Stimulated activated naive B cell treated with anti-CD40 and anti-IgM and Interleukin-4, amounts not matched to agents 10 μg/mL and 1 μg/mL and 100 μg/mL, for 72 hours (primary cell): ENCODE measurements at regions not wholly inside any gene's neighbourhood (a gene's known extent, or its start where the extent isn't known, plus 50 kb on each side); places are given as distances from the start of the nearest gene placed in this dataset.
"Not testable (repeated sequence)": the region's sequence is repeated elsewhere in the genome, so short reads cannot be mapped to it uniquely, and the experiment has no call there.

Source experiments
- ATAC-seq, 2 donors: fragments of 150-1000 bp; cut with Tn5 transposase; replicated peaks; 2 replicates each; pipeline ENCODE4 v1.10.0; 2021; ENCODE audit warnings: moderate library complexity in 1 of 2
- DNase-seq: peaks from one replicate; pipeline ENCODE4 v3.0.0; 2021
- H3K27ac Mint-ChIP-seq: one replicate; pipeline ENCODE4 v1.8.0; 2022; ENCODE audit warnings: mild to moderate bottlenecking, mixed read lengths
- H3K27me3 Mint-ChIP-seq, 2 donors: one replicate each; pipeline ENCODE4 v1.8.0; 2022; ENCODE audit warnings: mixed read lengths in 2 of 2
- H3K36me3 Mint-ChIP-seq, 2 donors: one replicate each; pipeline ENCODE4 v1.8.0; 2022; ENCODE audit warnings: mixed read lengths in 2 of 2, mild to moderate bottlenecking in 1 of 2
- H3K4me1 Mint-ChIP-seq, 2 donors: one replicate each; pipeline ENCODE4 v1.8.0; 2022; ENCODE audit warnings: mixed read lengths in 2 of 2, mild to moderate bottlenecking in 1 of 2
- H3K4me3 Mint-ChIP-seq, 2 donors: one replicate each; pipeline ENCODE4 v1.8.0; 2022; ENCODE audit warnings: mild to moderate bottlenecking in 2 of 2, mixed read lengths in 2 of 2, moderate library complexity in 1 of 2
- H3K9me3 Mint-ChIP-seq, 2 donors: one replicate each; pipeline ENCODE4 v1.8.0; 2022; ENCODE audit warnings: mixed read lengths in 2 of 2, mild to moderate bottlenecking in 1 of 2

DNA sequence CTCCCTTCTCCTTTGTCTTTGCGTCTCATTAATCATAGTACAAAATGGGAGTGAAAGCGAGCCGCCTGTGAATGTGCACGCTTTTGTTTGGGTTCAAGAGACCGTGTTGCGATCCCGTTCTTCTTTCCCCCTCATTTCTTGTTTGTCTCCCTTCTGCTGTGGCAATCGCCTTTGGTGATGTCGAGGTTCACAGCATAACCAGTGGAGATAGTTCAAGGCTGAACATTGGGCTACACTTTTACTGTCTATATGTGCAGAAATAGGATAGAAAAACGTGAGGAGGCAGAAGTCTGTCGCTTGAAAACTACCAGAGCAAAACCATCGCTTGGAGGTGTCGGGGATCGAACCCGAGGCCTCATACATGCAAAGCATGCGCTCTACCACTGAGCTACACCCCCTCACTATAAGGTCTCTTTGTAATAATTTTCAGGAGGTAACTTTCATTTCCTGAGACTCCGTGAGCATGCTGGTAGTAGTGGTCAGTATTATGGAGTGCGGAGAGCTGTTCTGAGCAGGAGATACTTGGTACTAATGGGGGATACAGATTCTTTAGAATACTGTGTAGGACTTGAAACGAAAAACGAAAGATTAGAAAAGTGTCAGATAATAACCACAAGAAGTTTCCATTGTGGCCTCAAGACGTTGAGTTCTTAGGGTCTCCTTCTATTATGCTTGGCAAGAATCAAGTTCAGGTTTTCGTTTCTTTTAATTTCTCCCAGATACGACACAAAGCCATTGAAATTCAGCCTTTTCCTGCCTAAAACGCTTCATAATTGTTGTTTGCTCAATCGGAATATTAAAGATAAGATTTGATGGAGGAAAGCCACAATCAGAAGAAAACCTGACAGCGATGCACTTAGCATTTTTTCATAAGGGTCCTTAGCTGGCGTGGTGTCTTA, 106.6 kb downstream of the TRIM27 start:
- peak overlapping the region in 1 of 2 donors; percentile 10 for H3K4me3 Mint-ChIP-seq
- DNase-seq (no peak), ATAC-seq (peak; percentile 5 to 54)
- peaks cover 8 to 11% of the 10 kb centered on the region in 2 donors for H3K4me1 Mint-ChIP-seq
- H3K27me3 Mint-ChIP-seq, result peaks cover 76 to 85% of the 10 kb centered on the region in 2 donors
- H3K36me3 Mint-ChIP-seq, result peaks cover 3 to 14% of the 10 kb centered on the region in 2 donors
- peak overlapping the region; percentile 56 for H3K27ac Mint-ChIP-seq
- peaks cover 3 to 10% of the 10 kb centered on the region in 2 donors for H3K9me3 Mint-ChIP-seq

DNA sequence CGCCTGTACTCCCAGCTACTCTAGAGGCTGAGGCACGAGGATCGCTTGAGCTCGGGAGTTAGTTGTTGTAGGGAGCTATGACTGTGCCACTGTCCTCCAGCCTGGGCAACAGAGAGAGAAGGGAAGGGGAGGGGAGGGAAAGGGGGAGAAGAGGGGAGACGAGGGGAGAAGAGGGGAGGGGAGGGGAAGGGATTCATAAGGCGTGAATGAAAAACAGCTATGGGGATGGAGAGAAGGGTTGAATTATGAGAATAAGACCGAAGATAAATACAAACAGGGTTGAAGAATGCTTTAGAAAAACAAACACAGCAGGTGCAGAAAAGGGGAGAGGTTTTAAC, 106.0 kb downstream of the TRIM27 start:
- Mint-ChIP-seq H3K27ac (no peak overlapping the region), H3K27me3 (peaks cover 70 to 79% of the 10 kb centered on the region in 2 donors), H3K4me3 (no peak overlapping the region), H3K36me3 (peaks cover 3 to 10% of the 10 kb centered on the region in 2 donors), H3K4me1 (peaks cover 8 to 11% of the 10 kb centered on the region in 2 donors), H3K9me3 (peaks cover 3 to 10% of the 10 kb centered on the region in 2 donors)
- DNase-seq (no peak), ATAC-seq (no peak)

DNA sequence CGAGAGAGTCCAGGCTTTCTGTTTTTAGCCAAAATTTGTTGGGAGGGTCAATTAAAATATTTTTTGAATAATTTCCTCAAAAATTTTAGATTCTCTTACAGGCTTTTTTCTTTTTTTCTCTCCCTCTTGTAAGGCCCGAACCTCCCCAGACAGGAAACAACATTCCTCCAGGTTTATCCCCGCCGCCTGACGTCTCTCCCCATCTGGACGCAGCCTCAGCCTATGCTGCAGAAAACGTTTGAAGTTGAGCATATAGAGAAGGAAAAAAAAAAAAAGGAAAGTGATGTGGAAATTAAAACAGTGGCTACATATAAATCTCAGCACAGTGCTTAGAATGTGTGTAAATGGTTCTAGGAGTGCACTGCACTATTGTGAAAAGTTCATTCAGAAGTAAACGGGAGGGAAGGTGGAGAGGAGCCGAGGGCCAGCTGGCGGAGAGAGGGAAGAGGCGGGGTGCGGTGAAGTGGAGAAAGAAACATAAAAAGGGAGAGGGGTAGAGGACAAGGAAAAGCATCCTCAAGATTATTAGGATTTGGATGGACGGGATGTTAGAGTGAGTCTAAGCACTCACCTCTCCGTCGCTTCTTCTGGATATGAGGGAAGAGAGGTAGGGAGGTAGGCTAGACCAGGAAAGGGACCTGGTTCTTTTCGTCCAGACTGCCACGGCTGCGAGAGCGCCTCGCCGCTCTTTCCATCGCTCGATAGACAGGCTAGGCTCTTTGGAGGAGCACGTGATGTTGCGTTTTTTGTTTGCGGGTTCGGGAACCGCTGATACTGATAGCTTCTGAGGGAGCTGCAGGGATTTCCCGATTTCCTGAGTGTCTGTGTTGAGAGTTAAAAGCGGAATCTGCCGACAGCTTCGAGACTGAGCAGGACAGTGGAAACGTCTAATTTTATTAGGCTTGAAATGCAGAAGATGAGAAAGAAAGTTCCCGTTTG, 98.7 kb downstream of the TRIM27 start:
- Mint-ChIP-seq H3K27ac (peak overlapping the region; percentile 52), H3K27me3 (peaks cover 65 to 75% of the 10 kb centered on the region in 2 donors), H3K36me3 (peaks cover 3 to 4% of the 10 kb centered on the region in 2 donors), H3K9me3 (peaks cover 3 to 7% of the 10 kb centered on the region in 2 donors), H3K4me1 (peaks cover 8 to 13% of the 10 kb centered on the region in 2 donors), H3K4me3 (peak overlapping the region; percentile 24 to 37)
- DNase-seq (no peak), ATAC-seq (no peak)

DNA sequence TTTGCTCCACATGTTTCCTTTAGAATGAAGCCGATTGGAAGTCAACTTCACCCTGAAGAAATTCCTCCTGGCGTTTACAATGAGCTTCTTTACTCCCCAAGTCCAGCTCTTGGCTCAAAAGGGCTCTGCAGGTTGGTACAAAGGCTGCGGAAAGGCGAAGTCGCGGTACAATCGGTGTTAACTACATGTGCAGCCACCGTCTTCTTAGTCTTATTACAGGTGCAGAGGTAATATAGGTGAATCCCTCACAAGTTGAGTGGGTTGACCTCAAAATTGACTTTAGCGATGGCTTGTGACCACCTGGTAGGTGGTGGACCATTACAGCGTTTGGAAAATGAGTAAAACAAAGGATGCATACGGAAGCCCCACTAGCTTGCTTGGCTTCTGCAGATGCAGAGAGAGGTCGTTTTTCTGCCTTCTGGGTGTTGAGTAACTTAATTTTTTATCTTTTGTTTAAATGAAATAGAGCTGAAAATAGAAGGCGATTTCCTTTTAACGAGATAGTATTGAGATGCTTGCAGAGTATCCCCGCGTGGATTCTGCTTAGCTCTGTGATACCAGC, 98.0 kb downstream of the TRIM27 start:
- DNase-seq, result no peak
- Mint-ChIP-seq H3K36me3 (peaks cover 3 to 4% of the 10 kb centered on the region in 2 donors), H3K4me3 (no peak overlapping the region), H3K4me1 (peaks cover 8 to 13% of the 10 kb centered on the region in 2 donors), H3K27me3 (peaks cover 73 to 82% of the 10 kb centered on the region in 2 donors), H3K9me3 (peaks cover 3 to 9% of the 10 kb centered on the region in 2 donors), H3K27ac (no peak overlapping the region)
- ATAC-seq, result no peak

DNA sequence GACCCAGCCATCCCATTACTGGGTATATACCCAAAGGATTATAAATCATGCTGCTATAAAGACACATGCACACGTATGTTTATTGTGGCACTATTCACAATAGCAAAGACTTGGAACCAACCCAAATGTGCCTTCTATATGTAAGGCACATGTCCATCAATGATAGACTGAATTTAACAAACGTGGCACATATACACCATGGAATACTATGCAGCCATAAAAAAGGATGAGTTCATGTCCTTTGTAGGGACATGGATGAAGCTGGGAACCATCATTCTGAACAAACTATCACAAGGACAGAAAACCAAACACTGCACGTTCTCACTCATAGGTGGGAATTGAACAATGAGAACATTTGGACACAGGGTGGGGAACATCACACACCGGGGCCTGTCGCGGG, 92.1 kb downstream of the TRIM27 start:
- not testable (repeated sequence) for H3K4me3 Mint-ChIP-seq, H3K9me3 Mint-ChIP-seq, ATAC-seq, H3K36me3 Mint-ChIP-seq, H3K27ac Mint-ChIP-seq, H3K4me1 Mint-ChIP-seq, DNase-seq
- peaks cover 60 to 71% of the 10 kb centered on the region in 2 donors for H3K27me3 Mint-ChIP-seq

DNA sequence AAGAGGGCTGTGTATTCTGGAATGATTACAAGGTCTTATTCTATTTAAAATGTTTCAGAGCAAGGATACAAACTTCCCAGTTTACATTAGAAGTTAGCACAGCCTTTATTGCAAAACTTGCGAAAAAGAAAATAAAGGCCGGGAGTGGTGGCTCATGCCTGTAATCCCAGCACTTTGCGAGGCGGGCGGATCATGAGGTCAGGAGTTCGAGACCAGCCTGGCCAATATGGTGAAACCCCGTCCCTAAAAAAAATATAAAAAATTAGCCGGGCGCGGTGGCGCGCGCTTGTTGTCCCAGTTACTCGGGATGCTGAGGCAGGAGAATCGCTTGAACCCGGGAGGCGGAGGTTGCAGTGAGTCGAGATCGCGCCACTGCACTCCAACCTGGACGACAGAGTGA, 87.1 kb downstream of the TRIM27 start:
- H3K27me3 Mint-ChIP-seq, result peaks cover 31 to 46% of the 10 kb centered on the region in 2 donors
- not testable (repeated sequence) for H3K27ac Mint-ChIP-seq, ATAC-seq, H3K9me3 Mint-ChIP-seq, DNase-seq, H3K4me3 Mint-ChIP-seq, H3K36me3 Mint-ChIP-seq
- H3K4me1 Mint-ChIP-seq, result peaks cover 17 to 28% of the 10 kb centered on the region in 2 donors

DNA sequence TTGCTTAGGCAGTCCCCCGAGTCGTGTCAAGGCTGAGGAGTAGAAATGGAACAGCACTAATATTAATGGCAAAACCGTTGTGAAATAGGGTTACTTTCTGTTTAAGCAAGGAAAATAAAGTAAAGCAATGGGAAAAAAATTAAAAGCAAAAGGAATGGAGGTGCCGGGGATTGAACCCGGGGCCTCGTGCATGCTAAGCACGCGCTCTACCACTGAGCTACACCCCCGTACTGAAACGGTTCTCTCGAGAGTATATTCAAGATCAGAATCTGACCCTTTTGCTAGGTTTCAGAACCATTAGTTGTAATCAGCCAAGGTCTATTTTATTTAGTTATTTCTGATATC, 85.5 kb downstream of the TRIM27 start:
- H3K27me3 Mint-ChIP-seq, result peaks cover 34 to 58% of the 10 kb centered on the region in 2 donors
- peak overlapping the region; percentile 95 for H3K4me3 Mint-ChIP-seq
- DNase-seq (peak; percentile 62), ATAC-seq (peak; percentile 76 to 81)
- peaks cover 17 to 28% of the 10 kb centered on the region in 2 donors for H3K4me1 Mint-ChIP-seq
- peaks cover 0 to 4% of the 10 kb centered on the region in 2 donors for H3K36me3 Mint-ChIP-seq
- H3K27ac Mint-ChIP-seq, result peak overlapping the region; percentile 96
- H3K9me3 Mint-ChIP-seq, result no peaks in the 10 kb centered on the region

DNA sequence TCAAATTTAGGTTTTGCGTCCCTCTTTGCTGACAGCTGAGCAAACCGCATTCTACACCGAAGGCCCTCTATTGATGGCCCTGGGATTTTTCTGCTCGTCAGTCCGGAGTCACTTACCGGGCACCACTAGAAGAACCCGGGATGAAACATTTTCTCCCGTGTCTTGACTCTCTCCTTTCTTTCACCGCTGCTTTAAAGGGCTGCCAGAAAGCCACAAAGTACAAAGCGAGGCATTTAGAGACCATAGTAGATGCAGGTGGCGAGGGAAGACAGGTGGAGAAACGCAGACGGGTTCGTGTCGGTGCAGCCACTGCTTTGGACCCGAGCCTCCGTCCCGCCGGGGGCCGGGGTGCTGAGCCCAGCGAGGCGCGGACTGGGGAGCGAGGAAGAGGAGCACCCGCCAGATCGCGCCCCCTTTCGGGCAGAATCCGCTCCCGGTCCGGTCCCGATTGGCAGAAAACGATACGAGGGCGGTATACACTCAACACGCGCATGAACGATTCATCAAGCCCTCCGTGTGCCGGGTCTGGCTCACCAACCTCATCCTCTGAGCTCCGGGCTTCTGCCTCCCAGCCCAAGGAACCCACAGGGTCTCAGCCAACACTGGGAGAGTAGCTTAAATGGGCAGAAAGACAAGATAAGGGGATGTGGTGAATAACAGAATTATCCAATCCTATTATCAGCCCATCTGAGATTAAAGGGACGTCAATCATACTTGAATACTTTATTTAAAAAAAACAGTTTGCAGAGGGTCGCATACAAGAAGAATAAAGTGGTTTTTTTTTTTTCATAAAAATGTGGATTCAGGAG, 84.9 kb downstream of the TRIM27 start:
- H3K4me1 Mint-ChIP-seq, result peaks cover 17 to 28% of the 10 kb centered on the region in 2 donors
- ATAC-seq (peak; percentile 79 to 80), DNase-seq (peak; percentile 69)
- peaks cover 31 to 58% of the 10 kb centered on the region in 2 donors for H3K27me3 Mint-ChIP-seq
- peak overlapping the region; percentile 95 for H3K4me3 Mint-ChIP-seq
- peak overlapping the region; percentile 96 for H3K27ac Mint-ChIP-seq
- H3K9me3 Mint-ChIP-seq, result no peaks in the 10 kb centered on the region
- peaks cover 0 to 4% of the 10 kb centered on the region in 2 donors for H3K36me3 Mint-ChIP-seq

DNA sequence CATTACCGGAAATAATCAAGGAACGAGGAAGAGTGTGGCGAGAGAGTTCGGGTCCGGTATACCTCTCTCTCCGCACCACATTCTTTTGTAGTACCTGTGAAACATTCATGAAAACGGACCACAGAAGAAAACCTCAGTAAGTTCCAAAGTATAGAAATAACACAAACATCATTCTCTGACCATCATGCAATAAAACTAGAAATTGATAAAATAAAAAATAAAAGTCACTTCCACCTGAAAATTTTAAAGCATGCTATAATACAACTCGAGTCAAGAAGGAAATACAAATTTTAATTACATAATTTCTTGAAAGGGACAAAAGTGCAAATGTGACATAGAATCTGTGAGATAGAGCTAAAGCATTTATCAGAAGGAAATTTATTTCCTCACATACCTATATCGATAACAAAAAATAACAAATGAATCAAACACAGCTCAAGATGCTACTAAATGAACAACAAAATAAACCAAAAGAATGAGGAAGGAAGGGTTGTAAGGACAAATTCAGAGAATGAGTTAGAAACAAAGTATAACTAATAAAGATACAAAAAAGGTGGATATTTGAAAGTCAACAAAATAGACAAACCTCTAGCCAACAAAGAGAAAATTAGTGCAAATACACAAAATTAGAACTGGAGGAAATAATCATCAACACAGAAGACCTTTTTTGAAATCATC, 84.2 kb downstream of the TRIM27 start:
- Mint-ChIP-seq H3K27me3 (peaks cover 31 to 58% of the 10 kb centered on the region in 2 donors), H3K4me3 (peak overlapping the region; percentile 95), H3K27ac (peak overlapping the region; percentile 96), H3K36me3 (peaks cover 0 to 4% of the 10 kb centered on the region in 2 donors), H3K9me3 (no peaks in the 10 kb centered on the region), H3K4me1 (peaks cover 17 to 28% of the 10 kb centered on the region in 2 donors)
- ATAC-seq (no peak), DNase-seq (no peak)

DNA sequence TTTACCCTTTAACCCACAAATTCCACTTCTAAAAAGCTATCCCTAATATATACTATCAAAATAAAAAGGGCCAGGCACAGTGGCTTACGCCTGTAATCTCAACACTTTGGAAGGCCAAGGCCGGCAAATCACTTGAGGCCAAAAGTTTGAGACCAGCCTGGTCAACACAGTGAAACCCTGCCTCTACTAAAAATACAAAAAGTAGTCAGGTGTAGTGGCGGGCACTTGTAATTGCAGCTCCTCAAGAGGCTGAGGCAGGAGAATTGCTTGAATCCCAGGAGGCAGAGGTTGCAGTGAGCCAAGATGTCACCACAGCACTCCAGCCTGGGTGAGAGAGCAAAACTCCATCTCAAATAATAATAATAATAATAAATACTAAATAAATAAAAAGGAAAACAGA, 82.5 kb downstream of the TRIM27 start:
- Mint-ChIP-seq H3K27ac (no peak overlapping the region), H3K36me3 (peaks cover 0 to 4% of the 10 kb centered on the region in 2 donors), H3K27me3 (peaks cover 42 to 65% of the 10 kb centered on the region in 2 donors), H3K4me1 (peaks cover 17 to 28% of the 10 kb centered on the region in 2 donors), H3K4me3 (no peak overlapping the region), H3K9me3 (no peaks in the 10 kb centered on the region)
- ATAC-seq, result no peak
- DNase-seq, result no peak

DNA sequence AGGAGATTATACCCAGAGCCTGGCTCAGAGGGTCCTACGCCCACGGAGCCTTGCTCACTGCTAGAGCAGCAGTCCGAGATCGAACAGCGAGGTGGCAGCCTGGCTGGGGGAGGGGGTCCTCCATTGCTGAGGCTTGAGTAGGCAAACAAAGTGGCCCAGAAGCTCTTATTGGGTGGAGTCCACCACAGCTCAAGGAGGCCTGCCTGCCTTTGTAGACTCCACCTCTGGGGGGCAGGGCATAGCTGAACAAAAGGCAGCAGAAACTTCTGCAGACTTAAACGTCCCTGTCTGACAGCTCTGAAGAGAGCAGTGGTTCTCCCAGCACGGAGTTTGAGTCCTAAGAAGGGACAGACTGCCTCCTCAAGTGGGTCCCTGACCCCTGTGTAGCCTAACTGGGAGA, 75.0 kb downstream of the TRIM27 start:
- not testable (repeated sequence) for H3K27ac Mint-ChIP-seq, DNase-seq, ATAC-seq, H3K9me3 Mint-ChIP-seq, H3K4me1 Mint-ChIP-seq, H3K4me3 Mint-ChIP-seq, H3K36me3 Mint-ChIP-seq
- peaks cover 64 to 91% of the 10 kb centered on the region in 2 donors for H3K27me3 Mint-ChIP-seq
